SK-N-SH treated with all-trans-retinoic acid at 6 μM for 48 hours (cell line): ENCODE measurements at regions not wholly inside any gene's neighbourhood (a gene's known extent, or its start where the extent isn't known, plus 50 kb on each side); places are given as distances from the start of the nearest gene placed in this dataset.

Experiments used
- ATAC-seq: fragments of 200-7000 bp; cut with Tn5 transposase; 3 replicates; pipeline ENCODE4 v1.9.1; 2020; ENCODE audit warnings: mild to moderate bottlenecking, moderate library complexity
- ARNTL ChIP-seq: fragments of 450-650 bp; formaldehyde crosslinking; IDR thresholded peaks from 2 replicates; pipeline ENCODE4 v1.5.0; 2020; ENCODE audit warnings: low read depth, mild to moderate bottlenecking, moderate library complexity, borderline replicate concordance
- CSDC2 ChIP-seq: fragments of 250-450 bp; sonication (Bioruptor Pico); IDR thresholded peaks from 2 replicates; pipeline ENCODE4 v1.5.0; 2020; ENCODE audit warnings: mild to moderate bottlenecking, moderate library complexity
- ESRRG ChIP-seq: fragments of 250-450 bp; sonication (Bioruptor Pico); IDR thresholded peaks from 2 replicates; pipeline ENCODE4 v1.6.1; 2021; ENCODE audit warnings: mild to moderate bottlenecking
- GLIS3 ChIP-seq: fragments of 250-450 bp; sonication (Bioruptor Pico); IDR thresholded peaks from 2 replicates; pipeline ENCODE4 v1.5.0; 2020; ENCODE audit warnings: mild to moderate bottlenecking, moderate library complexity
- ISL1 ChIP-seq: fragments of 250-450 bp; sonication (Bioruptor Pico); IDR thresholded peaks from 2 replicates; pipeline ENCODE4 v2.1.2; 2022; ENCODE audit warnings: mild to moderate bottlenecking, moderate library complexity
- OSR1 ChIP-seq: fragments of 250-450 bp; sonication (Bioruptor Pico); IDR thresholded peaks from 2 replicates; pipeline ENCODE4 v1.8.0; 2022; ENCODE audit warnings: moderate library complexity, mild to moderate bottlenecking, inconsistent platforms
- PPARA ChIP-seq: fragments of 250-450 bp; sonication (Bioruptor Pico); IDR thresholded peaks from 2 replicates; pipeline ENCODE4 v1.5.0; 2020; ENCODE audit warnings: mild to moderate bottlenecking, borderline replicate concordance
- RARB ChIP-seq: fragments of 250-450 bp; sonication (Bioruptor Pico); IDR thresholded peaks from 2 replicates; pipeline ENCODE4 v1.8.0; 2021; ENCODE audit warnings: mild to moderate bottlenecking, moderate library complexity
- SNAI2 ChIP-seq: fragments of 250-450 bp; sonication (Bioruptor Pico); IDR thresholded peaks from 2 replicates; pipeline ENCODE4 v1.5.0; 2020; ENCODE audit warnings: mild to moderate bottlenecking, moderate library complexity
- TCF4 ChIP-seq: fragments of 250-450 bp; sonication (Bioruptor Pico); IDR thresholded peaks from 2 replicates; pipeline ENCODE4 v1.8.0; 2021; ENCODE audit warnings: mild to moderate bottlenecking, moderate library complexity, borderline replicate concordance
- TOX ChIP-seq: fragments of 250-450 bp; sonication (Bioruptor Pico); IDR thresholded peaks from 2 replicates; pipeline ENCODE4 v1.8.0; 2021; ENCODE audit warnings: mild to moderate bottlenecking, moderate library complexity, borderline replicate concordance
- ZC3H10 ChIP-seq: fragments of 250-450 bp; sonication (Bioruptor Pico); IDR thresholded peaks from 2 replicates; pipeline ENCODE4 v1.5.1; 2021; ENCODE audit warnings: mild to moderate bottlenecking, moderate library complexity
- ZFP3 ChIP-seq: fragments of 250-450 bp; sonication (Bioruptor Pico); IDR thresholded peaks from 2 replicates; pipeline ENCODE4 v1.5.0; 2020; ENCODE audit warnings: mild to moderate bottlenecking, moderate library complexity
- ZFP30 ChIP-seq: fragments of 450-650 bp; formaldehyde crosslinking; IDR thresholded peaks from 2 replicates; pipeline ENCODE4 v1.5.0; 2022; ENCODE audit warnings: mild to moderate bottlenecking, moderate library complexity
- ZNF565 ChIP-seq: fragments of 450-650 bp; formaldehyde crosslinking; conservative IDR thresholded peaks from 2 replicates; pipeline ENCODE4 v1.5.0; 2020; ENCODE audit warnings: low read depth, mild to moderate bottlenecking, moderate library complexity
- ZNF70 ChIP-seq: fragments of 450-650 bp; formaldehyde crosslinking; IDR thresholded peaks from 2 replicates; pipeline ENCODE4 v1.5.0; 2020; ENCODE audit warnings: mild to moderate bottlenecking, moderate library complexity
- ZNF8 ChIP-seq: fragments of 450-650 bp; formaldehyde crosslinking; IDR thresholded peaks from 2 replicates; pipeline ENCODE4 v1.5.0; 2020; ENCODE audit warnings: mild to moderate bottlenecking, moderate library complexity
- TF ChIP-seq, protein P1 (sequence below): fragments of 250-450 bp; sonication (Bioruptor Pico); IDR thresholded peaks from 2 replicates; pipeline ENCODE4 v1.5.1; 2021; ENCODE audit warnings: mild to moderate bottlenecking, moderate library complexity
- TF ChIP-seq, protein P2 (sequence below): fragments of 250-450 bp; sonication (Bioruptor Pico); IDR thresholded peaks from 2 replicates; pipeline ENCODE4 v1.5.0; 2020; ENCODE audit warnings: mild to moderate bottlenecking, moderate library complexity
- TF ChIP-seq, protein P3 (sequence below): fragments of 250-450 bp; sonication (Bioruptor Pico); IDR thresholded peaks from 2 replicates; pipeline ENCODE4 v1.5.1; 2020; ENCODE audit warnings: low read depth, mild to moderate bottlenecking, moderate library complexity
- TF ChIP-seq, protein P4 (sequence below): fragments of 250-450 bp; sonication (Bioruptor Pico); IDR thresholded peaks from 2 replicates; pipeline ENCODE4 v1.8.0; 2020; ENCODE audit warnings: mild to moderate bottlenecking, moderate library complexity, borderline replicate concordance

DNA sequence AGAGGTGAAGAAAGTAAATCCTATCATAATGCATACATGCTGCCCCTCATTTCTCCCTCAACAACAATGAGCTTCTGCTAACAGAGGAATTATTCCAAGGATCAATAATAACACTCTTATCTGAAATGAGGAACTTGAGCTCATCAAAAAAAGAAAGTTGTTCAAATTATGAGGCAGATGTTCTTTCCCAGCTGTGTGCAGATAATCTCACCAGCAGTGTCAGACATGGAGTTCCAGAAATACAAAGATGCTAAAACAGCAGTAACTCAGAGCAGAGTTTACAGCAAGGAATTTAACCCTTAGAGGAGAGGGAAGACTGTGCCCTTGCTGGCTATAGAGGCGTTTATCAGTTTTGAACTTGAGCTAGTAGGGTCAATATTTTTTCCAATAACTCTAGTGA, 153.1 kb downstream of the TRIM36 start:
- TF ChIP-seq ZNF70 (CRISPR knock-in tag) (no peak), TCF4 (CRISPR knock-in tag) (no peak), TOX (no peak), ZFP30 (CRISPR knock-in tag) (no peak), PPARA (CRISPR knock-in tag) (no peak), ZFP3 (CRISPR knock-in tag) (no peak), ZC3H10 (CRISPR knock-in tag) (no peak), ZNF565 (CRISPR knock-in tag) (no peak), ESRRG (CRISPR knock-in tag) (no peak), ZNF8 (CRISPR knock-in tag) (no peak), GLIS3 (CRISPR knock-in tag) (no peak), CSDC2 (CRISPR knock-in tag) (no peak), RARB (CRISPR knock-in tag) (no peak), SNAI2 (CRISPR knock-in tag) (no peak), OSR1 (CRISPR knock-in tag) (no peak)
- TF ChIP-seq, protein P1, sequence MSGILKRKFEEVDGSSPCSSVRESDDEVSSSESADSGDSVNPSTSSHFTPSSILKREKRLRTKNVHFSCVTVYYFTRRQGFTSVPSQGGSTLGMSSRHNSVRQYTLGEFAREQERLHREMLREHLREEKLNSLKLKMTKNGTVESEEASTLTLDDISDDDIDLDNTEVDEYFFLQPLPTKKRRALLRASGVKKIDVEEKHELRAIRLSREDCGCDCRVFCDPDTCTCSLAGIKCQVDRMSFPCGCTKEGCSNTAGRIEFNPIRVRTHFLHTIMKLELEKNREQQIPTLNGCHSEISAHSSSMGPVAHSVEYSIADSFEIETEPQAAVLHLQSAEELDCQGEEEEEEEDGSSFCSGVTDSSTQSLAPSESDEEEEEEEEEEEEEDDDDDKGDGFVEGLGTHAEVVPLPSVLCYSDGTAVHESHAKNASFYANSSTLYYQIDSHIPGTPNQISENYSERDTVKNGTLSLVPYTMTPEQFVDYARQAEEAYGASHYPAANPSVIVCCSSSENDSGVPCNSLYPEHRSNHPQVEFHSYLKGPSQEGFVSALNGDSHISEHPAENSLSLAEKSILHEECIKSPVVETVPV (CRISPR knock-in tag), result no peak
- TF ChIP-seq, protein P2, sequence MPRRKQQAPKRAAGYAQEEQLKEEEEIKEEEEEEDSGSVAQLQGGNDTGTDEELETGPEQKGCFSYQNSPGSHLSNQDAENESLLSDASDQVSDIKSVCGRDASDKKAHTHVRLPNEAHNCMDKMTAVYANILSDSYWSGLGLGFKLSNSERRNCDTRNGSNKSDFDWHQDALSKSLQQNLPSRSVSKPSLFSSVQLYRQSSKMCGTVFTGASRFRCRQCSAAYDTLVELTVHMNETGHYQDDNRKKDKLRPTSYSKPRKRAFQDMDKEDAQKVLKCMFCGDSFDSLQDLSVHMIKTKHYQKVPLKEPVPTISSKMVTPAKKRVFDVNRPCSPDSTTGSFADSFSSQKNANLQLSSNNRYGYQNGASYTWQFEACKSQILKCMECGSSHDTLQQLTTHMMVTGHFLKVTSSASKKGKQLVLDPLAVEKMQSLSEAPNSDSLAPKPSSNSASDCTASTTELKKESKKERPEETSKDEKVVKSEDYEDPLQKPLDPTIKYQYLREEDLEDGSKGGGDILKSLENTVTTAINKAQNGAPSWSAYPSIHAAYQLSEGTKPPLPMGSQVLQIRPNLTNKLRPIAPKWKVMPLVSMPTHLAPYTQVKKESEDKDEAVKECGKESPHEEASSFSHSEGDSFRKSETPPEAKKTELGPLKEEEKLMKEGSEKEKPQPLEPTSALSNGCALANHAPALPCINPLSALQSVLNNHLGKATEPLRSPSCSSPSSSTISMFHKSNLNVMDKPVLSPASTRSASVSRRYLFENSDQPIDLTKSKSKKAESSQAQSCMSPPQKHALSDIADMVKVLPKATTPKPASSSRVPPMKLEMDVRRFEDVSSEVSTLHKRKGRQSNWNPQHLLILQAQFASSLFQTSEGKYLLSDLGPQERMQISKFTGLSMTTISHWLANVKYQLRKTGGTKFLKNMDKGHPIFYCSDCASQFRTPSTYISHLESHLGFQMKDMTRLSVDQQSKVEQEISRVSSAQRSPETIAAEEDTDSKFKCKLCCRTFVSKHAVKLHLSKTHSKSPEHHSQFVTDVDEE (CRISPR knock-in tag), result no peak
- ATAC-seq, result no peak

DNA sequence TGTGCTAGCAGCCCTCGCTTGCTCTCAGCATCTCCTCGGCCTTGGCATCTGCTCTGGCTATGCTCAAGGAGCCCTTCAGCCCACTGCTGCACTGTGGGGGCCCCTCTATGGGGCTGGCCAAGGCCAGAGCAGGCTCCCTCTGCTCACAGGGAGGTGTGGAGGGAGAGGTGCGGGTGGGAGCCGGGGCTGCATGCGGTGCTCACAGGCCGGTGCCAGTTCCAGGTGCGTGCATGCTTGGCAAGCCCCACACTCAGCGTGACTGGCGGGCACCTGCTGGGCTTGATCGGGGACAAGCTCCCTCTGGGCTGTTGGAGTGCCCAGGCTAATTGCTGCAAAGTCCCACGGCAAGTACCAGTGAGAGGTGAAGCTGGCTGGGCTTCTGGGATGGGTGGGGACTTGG, 170.5 kb downstream of the TRIM36 start:
- ATAC-seq, result no peak
- TF ChIP-seq TOX (no peak), ZFP30 (CRISPR knock-in tag) (no peak), PPARA (CRISPR knock-in tag) (no peak), CSDC2 (CRISPR knock-in tag) (no peak), RARB (CRISPR knock-in tag) (no peak), ZC3H10 (CRISPR knock-in tag) (no peak), ISL1 (CRISPR knock-in tag) (no peak), ARNTL (CRISPR knock-in tag) (no peak), SNAI2 (CRISPR knock-in tag) (no peak), OSR1 (CRISPR knock-in tag) (no peak), ZNF565 (CRISPR knock-in tag) (no peak), GLIS3 (CRISPR knock-in tag) (no peak), ZNF70 (CRISPR knock-in tag) (no peak)
- TF ChIP-seq, protein P2 (CRISPR knock-in tag), result no peak
- TF ChIP-seq, protein P3, sequence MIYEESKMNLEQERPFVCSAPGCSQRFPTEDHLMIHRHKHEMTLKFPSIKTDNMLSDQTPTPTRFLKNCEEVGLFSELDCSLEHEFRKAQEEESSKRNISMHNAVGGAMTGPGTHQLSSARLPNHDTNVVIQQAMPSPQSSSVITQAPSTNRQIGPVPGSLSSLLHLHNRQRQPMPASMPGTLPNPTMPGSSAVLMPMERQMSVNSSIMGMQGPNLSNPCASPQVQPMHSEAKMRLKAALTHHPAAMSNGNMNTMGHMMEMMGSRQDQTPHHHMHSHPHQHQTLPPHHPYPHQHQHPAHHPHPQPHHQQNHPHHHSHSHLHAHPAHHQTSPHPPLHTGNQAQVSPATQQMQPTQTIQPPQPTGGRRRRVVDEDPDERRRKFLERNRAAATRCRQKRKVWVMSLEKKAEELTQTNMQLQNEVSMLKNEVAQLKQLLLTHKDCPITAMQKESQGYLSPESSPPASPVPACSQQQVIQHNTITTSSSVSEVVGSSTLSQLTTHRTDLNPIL (CRISPR knock-in tag), result no peak
- TF ChIP-seq, protein P4, sequence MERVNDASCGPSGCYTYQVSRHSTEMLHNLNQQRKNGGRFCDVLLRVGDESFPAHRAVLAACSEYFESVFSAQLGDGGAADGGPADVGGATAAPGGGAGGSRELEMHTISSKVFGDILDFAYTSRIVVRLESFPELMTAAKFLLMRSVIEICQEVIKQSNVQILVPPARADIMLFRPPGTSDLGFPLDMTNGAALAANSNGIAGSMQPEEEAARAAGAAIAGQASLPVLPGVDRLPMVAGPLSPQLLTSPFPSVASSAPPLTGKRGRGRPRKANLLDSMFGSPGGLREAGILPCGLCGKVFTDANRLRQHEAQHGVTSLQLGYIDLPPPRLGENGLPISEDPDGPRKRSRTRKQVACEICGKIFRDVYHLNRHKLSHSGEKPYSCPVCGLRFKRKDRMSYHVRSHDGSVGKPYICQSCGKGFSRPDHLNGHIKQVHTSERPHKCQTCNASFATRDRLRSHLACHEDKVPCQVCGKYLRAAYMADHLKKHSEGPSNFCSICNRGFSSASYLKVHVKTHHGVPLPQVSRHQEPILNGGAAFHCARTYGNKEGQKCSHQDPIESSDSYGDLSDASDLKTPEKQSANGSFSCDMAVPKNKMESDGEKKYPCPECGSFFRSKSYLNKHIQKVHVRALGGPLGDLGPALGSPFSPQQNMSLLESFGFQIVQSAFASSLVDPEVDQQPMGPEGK, result no peak
- TF ChIP-seq, protein P1 (CRISPR knock-in tag), result no peak
